PFSK-1 (cell line): ENCODE measurements at regions not wholly inside any gene's neighbourhood (a gene's known extent, or its start where the extent isn't known, plus 50 kb on each side); places are given as distances from the start of the nearest gene placed in this dataset.

ENCODE experiments used
- FOXP2 ChIP-seq: optimal IDR thresholded peaks from 2 replicates; pipeline ENCODE3; 2011; ENCODE audit warnings: borderline replicate concordance, control low read depth, inconsistent platforms; ENCODE audit not compliant: insufficient read depth; ENCODE audit errors: extremely low read length, extremely low read depth
- POLR2AphosphoS5 ChIP-seq: IDR thresholded peaks from 2 replicates; pipeline ENCODE4 v1.6.1; 2012; ENCODE audit warnings: low read depth, mild to moderate bottlenecking, control low read depth, low read length, moderate library complexity
- REST ChIP-seq, 2 experiments: IDR thresholded peaks; 2 replicates each; pipeline versions ENCODE4 v1.6.1 to v1.8.0; 2011 to 2012; ENCODE audit warnings: low read depth in 2 of 2, low read length in 2 of 2, control low read depth in 1 of 2, inconsistent platforms in 1 of 2, mild to moderate bottlenecking in 1 of 2, moderate library complexity in 1 of 2; ENCODE audit not compliant: insufficient read depth in 1 of 2
- SIN3A ChIP-seq: IDR thresholded peaks from 2 replicates; pipeline ENCODE4 v1.6.1; 2012; ENCODE audit warnings: mild to moderate bottlenecking, low read length, moderate library complexity, borderline replicate concordance; ENCODE audit not compliant: insufficient read depth
- TAF1 ChIP-seq: IDR thresholded peaks from 2 replicates; pipeline ENCODE4 v1.6.1; 2012; ENCODE audit warnings: low read length, control low read depth, borderline replicate concordance; ENCODE audit not compliant: insufficient read depth

- no peak for TF ChIP-seq REST (IDR thresholded peaks at IDR 0.05; ENCODE audit: insufficient read depth in 1 of 2, low read depth in 2 of 2, low read length in 2 of 2)
- TF ChIP-seq TAF1: no peak
- no peak for TF ChIP-seq POLR2AphosphoS5
- TF ChIP-seq FOXP2: no peak
- TF ChIP-seq SIN3A: no peak
Measured at GRCh38 chr1:182157187-182157586, 95.7 kb upstream of the ZNF648 start.

- TF ChIP-seq SIN3A (no peak), REST (IDR thresholded peaks at IDR 0.05; ENCODE audit: insufficient read depth in 1 of 2, low read depth in 2 of 2, low read length in 2 of 2) (no peak), POLR2AphosphoS5 (no peak), FOXP2 (no peak), TAF1 (no peak)
Measured at GRCh38 chr1:182149411-182149965, 88.0 kb upstream of the ZNF648 start.

GRCh38 chr1:182147951-182148350 is 86.4 kb upstream of the ZNF648 start:
- TF ChIP-seq SIN3A (no peak), REST (IDR thresholded peaks at IDR 0.05; ENCODE audit: insufficient read depth in 1 of 2, low read depth in 2 of 2, low read length in 2 of 2) (no peak), POLR2AphosphoS5 (no peak), FOXP2 (no peak), TAF1 (no peak)

GRCh38 chr1:182147136-182147820 is 85.8 kb upstream of the ZNF648 start:
- no peak for TF ChIP-seq TAF1
- TF ChIP-seq POLR2AphosphoS5: no peak
- no peak for TF ChIP-seq SIN3A
- TF ChIP-seq REST (IDR thresholded peaks at IDR 0.05; ENCODE audit: insufficient read depth in 1 of 2, low read depth in 2 of 2, low read length in 2 of 2): no peak

- TF ChIP-seq SIN3A: no peak
- TF ChIP-seq REST (IDR thresholded peaks at IDR 0.05; ENCODE audit: insufficient read depth in 1 of 2, low read depth in 2 of 2, low read length in 2 of 2): no peak
- no peak for TF ChIP-seq FOXP2
- no peak for TF ChIP-seq POLR2AphosphoS5
- no peak for TF ChIP-seq TAF1
Measured at GRCh38 chr1:182146286-182146685, 84.8 kb upstream of the ZNF648 start.
